ENCODE measurements at regions not wholly inside any gene's neighbourhood (a gene's known extent, or its start where the extent isn't known, plus 50 kb on each side); places are given as distances from the start of the nearest gene placed in this dataset.

GRCh38 chr6:1242021-1242420 is 69.9 kb upstream of the FOXQ1 start:
- TF ChIP-seq CTCF (IDR thresholded peaks at IDR 0.05) = no peak
- TF ChIP-seq POLR2A (IDR thresholded peaks at IDR 0.05) = no peak
- no peak for TF ChIP-seq EP300 (IDR thresholded peaks at IDR 0.05)

Data from tibial nerve (tissue), 4 donors.